ENCODE measurements at regions not wholly inside any gene's neighbourhood (a gene's known extent, or its start where the extent isn't known, plus 50 kb on each side); places are given as distances from the start of the nearest gene placed in this dataset.

DNA sequence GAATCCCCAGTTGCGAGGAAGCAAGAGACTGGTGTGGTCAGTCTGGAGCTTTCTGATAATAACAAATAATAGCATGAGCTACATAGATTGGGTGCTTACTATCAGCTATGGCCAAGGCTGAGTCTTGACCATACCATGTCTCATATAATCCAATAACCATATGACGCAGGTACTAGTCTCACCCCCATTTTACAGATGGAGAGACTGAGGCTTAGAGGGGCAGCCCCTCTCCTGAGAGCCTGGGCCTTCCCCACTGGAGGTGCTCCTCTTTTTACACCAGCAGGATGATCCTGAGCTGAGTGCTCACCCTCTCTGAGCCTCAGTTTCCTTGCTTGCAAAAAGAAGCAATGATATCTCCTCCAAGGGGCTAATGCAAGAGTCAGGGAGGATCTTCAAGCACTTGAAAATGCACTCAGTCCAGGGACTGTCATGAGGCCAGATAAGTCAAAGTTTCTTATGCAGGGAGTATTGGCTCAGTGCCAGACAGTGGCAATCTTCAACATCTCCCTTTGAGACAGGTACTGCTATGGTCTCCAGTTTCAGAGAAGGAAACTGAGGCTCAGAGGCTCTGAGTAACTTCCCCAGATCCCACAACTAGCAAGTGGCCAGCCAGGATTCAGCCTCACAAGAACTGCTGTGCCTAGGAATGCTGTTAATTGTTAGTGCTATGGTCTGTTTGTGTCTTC, 149.7 kb downstream of the TFCP2L1 start:
- TF ChIP-seq, protein P1, sequence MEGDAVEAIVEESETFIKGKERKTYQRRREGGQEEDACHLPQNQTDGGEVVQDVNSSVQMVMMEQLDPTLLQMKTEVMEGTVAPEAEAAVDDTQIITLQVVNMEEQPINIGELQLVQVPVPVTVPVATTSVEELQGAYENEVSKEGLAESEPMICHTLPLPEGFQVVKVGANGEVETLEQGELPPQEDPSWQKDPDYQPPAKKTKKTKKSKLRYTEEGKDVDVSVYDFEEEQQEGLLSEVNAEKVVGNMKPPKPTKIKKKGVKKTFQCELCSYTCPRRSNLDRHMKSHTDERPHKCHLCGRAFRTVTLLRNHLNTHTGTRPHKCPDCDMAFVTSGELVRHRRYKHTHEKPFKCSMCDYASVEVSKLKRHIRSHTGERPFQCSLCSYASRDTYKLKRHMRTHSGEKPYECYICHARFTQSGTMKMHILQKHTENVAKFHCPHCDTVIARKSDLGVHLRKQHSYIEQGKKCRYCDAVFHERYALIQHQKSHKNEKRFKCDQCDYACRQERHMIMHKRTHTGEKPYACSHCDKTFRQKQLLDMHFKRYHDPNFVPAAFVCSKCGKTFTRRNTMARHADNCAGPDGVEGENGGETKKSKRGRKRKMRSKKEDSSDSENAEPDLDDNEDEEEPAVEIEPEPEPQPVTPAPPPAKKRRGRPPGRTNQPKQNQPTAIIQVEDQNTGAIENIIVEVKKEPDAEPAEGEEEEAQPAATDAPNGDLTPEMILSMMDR (IDR thresholded peaks at IDR 0.05; ENCODE audit: low read depth, low read length) = no peak
- TF ChIP-seq POLR2A (IDR thresholded peaks at IDR 0.05; ENCODE audit: extremely low read depth, insufficient read length) (no peak), MYC (IDR thresholded peaks at IDR 0.05; ENCODE audit: low read depth, low read length) (no peak)

All from NB4 (cell line).